Stomach (tissue), 4 donors: ENCODE measurements at regions not wholly inside any gene's neighbourhood (a gene's known extent, or its start where the extent isn't known, plus 50 kb on each side); places are given as distances from the start of the nearest gene placed in this dataset.

ENCODE experiments used
- EP300 ChIP-seq: sonication (generic); formaldehyde crosslinking; IDR thresholded peaks from one replicate; pipeline ENCODE4 v1.6.1; 2017; ENCODE audit warnings: antibody characterized with exemption
- POLR2A ChIP-seq, 4 donors: fragments of 450-650 bp; IDR thresholded peaks; one replicate each; pipeline ENCODE4 v1.6.1; 2016; ENCODE audit warnings: antibody characterized with exemption in 4 of 4, control low read depth in 2 of 4, mild to moderate bottlenecking in 1 of 4, moderate library complexity in 1 of 4
- POLR2AphosphoS5 ChIP-seq, 3 donors: sonication (generic); formaldehyde crosslinking; IDR thresholded peaks; one replicate each; pipeline ENCODE4 v1.6.1; 2016; ENCODE audit warnings: antibody characterized with exemption in 3 of 3
- TF ChIP-seq, protein P1 (sequence below), 7 experiments: fragments of 450-650 bp in 4 of 7; fragments of 200-600 bp in 3 of 7; sonication (generic) in 3 of 7; IDR thresholded peaks; one replicate each; pipeline ENCODE4 v1.5.1; 2016 to 2019; ENCODE audit warnings: antibody characterized with exemption in 7 of 7, control low read depth in 2 of 7, mild to moderate bottlenecking in 1 of 7

DNA sequence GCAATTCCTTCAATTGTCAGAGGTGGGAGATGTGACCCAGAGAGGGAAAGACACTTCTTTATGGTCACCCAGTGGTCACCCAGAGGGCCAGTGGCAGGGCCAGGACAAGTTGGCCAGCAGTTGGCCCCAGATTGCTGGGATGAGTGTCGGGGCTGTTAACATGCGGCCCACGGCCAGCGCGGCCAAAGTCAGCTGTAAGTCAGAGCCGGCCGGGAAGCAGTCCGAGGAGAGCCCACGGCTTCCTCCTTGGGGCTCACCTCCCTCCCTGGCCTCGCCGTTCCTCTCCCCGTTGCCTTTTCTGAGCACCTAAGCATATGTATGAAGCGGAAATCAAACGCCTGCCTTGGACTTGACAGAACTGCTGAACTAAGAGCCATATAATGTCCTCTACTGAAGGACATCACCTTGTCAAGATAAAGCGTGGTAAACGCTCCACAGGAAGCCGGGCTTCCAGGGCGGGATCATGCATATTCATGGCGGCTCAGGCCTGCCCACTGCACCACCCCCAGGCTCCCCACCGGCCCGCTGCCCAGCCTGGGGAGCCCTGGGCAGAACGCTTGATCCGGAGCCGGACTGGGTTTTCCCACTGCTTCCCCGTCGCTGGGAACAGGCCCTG is 245.4 kb upstream of the POU3F1 start:
- TF ChIP-seq, protein P1, sequence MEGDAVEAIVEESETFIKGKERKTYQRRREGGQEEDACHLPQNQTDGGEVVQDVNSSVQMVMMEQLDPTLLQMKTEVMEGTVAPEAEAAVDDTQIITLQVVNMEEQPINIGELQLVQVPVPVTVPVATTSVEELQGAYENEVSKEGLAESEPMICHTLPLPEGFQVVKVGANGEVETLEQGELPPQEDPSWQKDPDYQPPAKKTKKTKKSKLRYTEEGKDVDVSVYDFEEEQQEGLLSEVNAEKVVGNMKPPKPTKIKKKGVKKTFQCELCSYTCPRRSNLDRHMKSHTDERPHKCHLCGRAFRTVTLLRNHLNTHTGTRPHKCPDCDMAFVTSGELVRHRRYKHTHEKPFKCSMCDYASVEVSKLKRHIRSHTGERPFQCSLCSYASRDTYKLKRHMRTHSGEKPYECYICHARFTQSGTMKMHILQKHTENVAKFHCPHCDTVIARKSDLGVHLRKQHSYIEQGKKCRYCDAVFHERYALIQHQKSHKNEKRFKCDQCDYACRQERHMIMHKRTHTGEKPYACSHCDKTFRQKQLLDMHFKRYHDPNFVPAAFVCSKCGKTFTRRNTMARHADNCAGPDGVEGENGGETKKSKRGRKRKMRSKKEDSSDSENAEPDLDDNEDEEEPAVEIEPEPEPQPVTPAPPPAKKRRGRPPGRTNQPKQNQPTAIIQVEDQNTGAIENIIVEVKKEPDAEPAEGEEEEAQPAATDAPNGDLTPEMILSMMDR (IDR thresholded peaks at IDR 0.05), result no peak
- TF ChIP-seq POLR2A (IDR thresholded peaks at IDR 0.05) (no peak), EP300 (no peak), POLR2AphosphoS5 (IDR thresholded peaks at IDR 0.05) (no peak)
